Tibial nerve (tissue), 4 donors: ENCODE measurements at regions not wholly inside any gene's neighbourhood (a gene's known extent, or its start where the extent isn't known, plus 50 kb on each side); places are given as distances from the start of the nearest gene placed in this dataset.

ENCODE experiments used
- DNase-seq, 2 donors: peaks; one replicate each; pipeline ENCODE4 v3.0.0-alpha.2; 2019; ENCODE audit warnings: low spot score in 2 of 2
- H3K27ac ChIP-seq, 4 donors: fragments of 200-600 bp; sonication (generic) in 3 of 4; one replicate each; pipeline ENCODE4 v1.5.1; 2017 to 2019; ENCODE audit warnings: mild to moderate bottlenecking in 1 of 4
- H3K27me3 ChIP-seq, 2 donors: fragments of 200-600 bp; sonication (generic) in 1 of 2; one replicate each; pipeline versions ENCODE4 v1.5.1 to v1.6.0; 2017 to 2019
- H3K36me3 ChIP-seq, 3 donors: fragments of 200-600 bp; sonication (generic); one replicate each; pipeline ENCODE4 v1.5.1; 2018 to 2019
- H3K4me1 ChIP-seq, 4 donors: fragments of 200-600 bp; sonication (generic) in 3 of 4; one replicate each; pipeline ENCODE4 v1.5.1; 2017 to 2019
- H3K4me3 ChIP-seq, 4 donors: fragments of 200-600 bp; sonication (generic) in 3 of 4; one replicate each; pipeline ENCODE4 v1.5.1; 2017 to 2019; ENCODE audit warnings: mild to moderate bottlenecking in 1 of 4, moderate library complexity in 1 of 4
- H3K9me3 ChIP-seq, 4 donors: fragments of 200-600 bp; sonication (generic) in 3 of 4; one replicate each; pipeline ENCODE4 v1.5.1; 2017 to 2019
- EP300 ChIP-seq, 2 donors: sonication (generic); formaldehyde crosslinking; IDR thresholded peaks; one replicate each; pipeline ENCODE4 v1.6.1; 2017; ENCODE audit warnings: antibody characterized with exemption in 2 of 2, mild to moderate bottlenecking in 1 of 2
- POLR2A ChIP-seq, 2 donors: fragments of 450-650 bp; IDR thresholded peaks; one replicate each; pipeline ENCODE4 v1.6.1; 2017; ENCODE audit warnings: antibody characterized with exemption in 2 of 2, mild to moderate bottlenecking in 2 of 2, moderate library complexity in 2 of 2
- WGBS, 2 donors: methylation state at CpG; one replicate each; pipeline ENCODE4 v1.1.5; 2018; 5-methylcytosine and 5-hydroxymethylcytosine counted together
- TF ChIP-seq, protein P1 (sequence below), 5 experiments: fragments of 200-600 bp in 3 of 5; fragments of 450-650 bp in 2 of 5; sonication (generic) in 3 of 5; IDR thresholded peaks; one replicate each; pipeline ENCODE4 v1.5.1; 2016 to 2019; ENCODE audit warnings: antibody characterized with exemption in 5 of 5, mild to moderate bottlenecking in 3 of 5, moderate library complexity in 2 of 5

- Histone ChIP-seq H3K27me3 (no peaks in the 10 kb centered on the region), H3K4me3 (no peak overlapping the region), H3K27ac (no peak overlapping the region), H3K4me1 (no peaks in the 10 kb centered on the region), H3K36me3 (no peaks in the 10 kb centered on the region), H3K9me3 (no peaks in the 10 kb centered on the region)
- TF ChIP-seq, protein P1, sequence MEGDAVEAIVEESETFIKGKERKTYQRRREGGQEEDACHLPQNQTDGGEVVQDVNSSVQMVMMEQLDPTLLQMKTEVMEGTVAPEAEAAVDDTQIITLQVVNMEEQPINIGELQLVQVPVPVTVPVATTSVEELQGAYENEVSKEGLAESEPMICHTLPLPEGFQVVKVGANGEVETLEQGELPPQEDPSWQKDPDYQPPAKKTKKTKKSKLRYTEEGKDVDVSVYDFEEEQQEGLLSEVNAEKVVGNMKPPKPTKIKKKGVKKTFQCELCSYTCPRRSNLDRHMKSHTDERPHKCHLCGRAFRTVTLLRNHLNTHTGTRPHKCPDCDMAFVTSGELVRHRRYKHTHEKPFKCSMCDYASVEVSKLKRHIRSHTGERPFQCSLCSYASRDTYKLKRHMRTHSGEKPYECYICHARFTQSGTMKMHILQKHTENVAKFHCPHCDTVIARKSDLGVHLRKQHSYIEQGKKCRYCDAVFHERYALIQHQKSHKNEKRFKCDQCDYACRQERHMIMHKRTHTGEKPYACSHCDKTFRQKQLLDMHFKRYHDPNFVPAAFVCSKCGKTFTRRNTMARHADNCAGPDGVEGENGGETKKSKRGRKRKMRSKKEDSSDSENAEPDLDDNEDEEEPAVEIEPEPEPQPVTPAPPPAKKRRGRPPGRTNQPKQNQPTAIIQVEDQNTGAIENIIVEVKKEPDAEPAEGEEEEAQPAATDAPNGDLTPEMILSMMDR (IDR thresholded peaks at IDR 0.05) = no peak
- no peak for TF ChIP-seq POLR2A (IDR thresholded peaks at IDR 0.05)
- TF ChIP-seq EP300 (IDR thresholded peaks at IDR 0.05) = no peak
- no peak for DNase-seq
These were observed 71.0 kb upstream of the ZBTB18 start for GRCh38 chr1:243980071-243980470.

GRCh38 chr1:243979396-243979795, 71.7 kb upstream of the ZBTB18 start:
- Histone ChIP-seq H3K27ac (no peak overlapping the region), H3K4me1 (no peaks in the 10 kb centered on the region), H3K36me3 (no peaks in the 10 kb centered on the region), H3K4me3 (no peak overlapping the region), H3K9me3 (no peaks in the 10 kb centered on the region), H3K27me3 (no peaks in the 10 kb centered on the region)
- 95% methylated on average over 16 to 18 of the region's 18 CpGs for WGBS, 2 donors
- TF ChIP-seq POLR2A (IDR thresholded peaks at IDR 0.05) = no peak
- no peak for TF ChIP-seq EP300 (IDR thresholded peaks at IDR 0.05)
- TF ChIP-seq, protein P1 (IDR thresholded peaks at IDR 0.05) = no peak
- DNase-seq = no peak

GRCh38 chr1:243977094-243977493, 74.0 kb upstream of the ZBTB18 start:
- Histone ChIP-seq H3K27ac (no peak overlapping the region), H3K36me3 (no peaks in the 10 kb centered on the region), H3K4me1 (no peaks in the 10 kb centered on the region), H3K27me3 (no peaks in the 10 kb centered on the region), H3K4me3 (no peak overlapping the region), H3K9me3 (no peaks in the 10 kb centered on the region)
- no peak for DNase-seq
- 42 to 47% methylated on average over 5 of the region's 5 CpGs for WGBS, 2 donors
- TF ChIP-seq POLR2A (IDR thresholded peaks at IDR 0.05) = no peak
- TF ChIP-seq EP300 (IDR thresholded peaks at IDR 0.05) = no peak
- TF ChIP-seq, protein P1 (IDR thresholded peaks at IDR 0.05) = no peak

- Histone ChIP-seq H3K9me3 (no peaks in the 10 kb centered on the region), H3K4me3 (no peak overlapping the region), H3K27me3 (no peaks in the 10 kb centered on the region), H3K4me1 (no peaks in the 10 kb centered on the region), H3K36me3 (no peaks in the 10 kb centered on the region), H3K27ac (no peak overlapping the region)
- 65 to 68% methylated on average over 10 of the region's 10 CpGs for WGBS, 2 donors
- TF ChIP-seq EP300 (IDR thresholded peaks at IDR 0.05) = no peak
- TF ChIP-seq, protein P1 (IDR thresholded peaks at IDR 0.05) = no peak
- no peak for TF ChIP-seq POLR2A (IDR thresholded peaks at IDR 0.05)
- DNase-seq = no peak
These were observed 76.4 kb upstream of the ZBTB18 start for GRCh38 chr1:243974451-243975292.

GRCh38 chr1:243973169-243973568, 77.9 kb upstream of the ZBTB18 start:
- Histone ChIP-seq H3K4me3 (no peak overlapping the region), H3K4me1 (peaks cover 0 to 7% (median 2%) of the 10 kb centered on the region in 4 donors), H3K27ac (no peak overlapping the region), H3K9me3 (no peaks in the 10 kb centered on the region), H3K36me3 (no peaks in the 10 kb centered on the region), H3K27me3 (no peaks in the 10 kb centered on the region)
- DNase-seq = no peak
- 79 to 82% methylated on average over 4 of the region's 4 CpGs for WGBS, 2 donors
- TF ChIP-seq, protein P1 (IDR thresholded peaks at IDR 0.05) = no peak
- TF ChIP-seq POLR2A (IDR thresholded peaks at IDR 0.05) = no peak
- TF ChIP-seq EP300 (IDR thresholded peaks at IDR 0.05) = no peak
